ENCODE measurements at regions not wholly inside any gene's neighbourhood (a gene's known extent, or its start where the extent isn't known, plus 50 kb on each side); places are given as distances from the start of the nearest gene placed in this dataset.
A peak's percentile ranks its signal among the peaks of the same experiment; 100 is the strongest.

GRCh38 chr16:55242667-55243066, 81.3 kb upstream of the IRX6 start:
- DNase-seq, result no peak

DNA sequence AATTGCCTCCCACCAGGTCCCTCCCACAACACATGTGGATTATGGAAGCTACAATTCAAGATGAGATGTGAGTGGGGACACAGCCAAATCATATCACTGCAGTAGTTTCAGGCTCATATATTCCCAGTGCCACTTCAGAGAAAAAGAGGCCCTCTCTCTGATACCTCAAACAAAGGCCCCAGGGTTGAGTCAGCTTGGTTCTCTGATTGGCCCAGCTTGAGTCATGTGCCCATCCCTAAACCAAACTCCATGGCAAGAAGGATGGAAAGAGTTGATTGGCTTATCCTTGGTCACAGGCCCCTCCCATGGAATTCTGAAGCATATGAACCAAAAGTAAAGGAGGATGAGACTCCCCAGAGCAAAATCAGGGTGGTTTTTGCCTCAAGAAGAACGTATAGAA, 75.9 kb upstream of the IRX6 start:
- no peak for DNase-seq

- DNase-seq, result no peak
Observed at GRCh38 chr16:55248494-55248893, 75.5 kb upstream of the IRX6 start.

GRCh38 chr16:55249361-55249760, 74.6 kb upstream of the IRX6 start:
- no peak for DNase-seq

- no peak for DNase-seq
Observed at GRCh38 chr16:55249936-55250335, 74.1 kb upstream of the IRX6 start.

DNA sequence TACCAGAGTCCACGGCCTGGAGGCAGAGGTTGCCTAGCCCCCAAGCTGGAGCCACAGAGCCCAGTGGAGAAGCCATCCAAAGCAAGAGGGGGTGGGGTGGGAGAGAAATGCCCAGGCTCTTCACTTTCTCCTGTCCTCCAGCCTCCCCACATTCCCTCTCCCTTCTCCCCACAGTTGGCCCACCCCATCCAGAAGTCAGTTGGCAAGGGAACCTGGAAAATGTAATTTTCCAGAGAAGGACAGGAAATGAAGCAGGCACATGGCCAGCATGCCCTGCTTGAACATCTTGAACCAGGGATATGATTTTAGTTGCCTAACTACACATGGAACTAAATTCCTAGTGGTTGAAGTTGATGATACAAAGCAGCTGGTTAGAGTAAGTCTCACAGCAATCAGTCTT, 73.3 kb upstream of the IRX6 start:
- DNase-seq, result no peak

DNA sequence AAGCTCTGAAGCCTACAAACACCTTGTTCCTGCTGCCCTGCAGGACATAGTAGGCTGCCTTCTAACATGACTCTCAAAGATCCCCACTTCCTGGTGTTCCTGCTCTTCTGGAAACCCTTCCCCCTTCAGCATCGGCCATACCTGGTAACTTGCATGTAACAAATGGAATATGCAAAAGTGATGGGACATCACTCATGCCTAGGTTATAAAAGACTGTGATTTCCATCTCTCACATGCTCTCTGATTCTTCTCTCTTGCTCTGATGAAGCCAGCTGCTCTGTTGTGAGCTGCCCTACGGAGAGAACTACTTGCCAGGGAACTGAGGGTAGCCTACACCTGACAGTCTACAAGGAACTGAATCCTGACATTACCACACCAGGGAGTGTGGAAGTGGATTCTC, 72.9 kb upstream of the IRX6 start:
- DNase-seq, result no peak

DNA sequence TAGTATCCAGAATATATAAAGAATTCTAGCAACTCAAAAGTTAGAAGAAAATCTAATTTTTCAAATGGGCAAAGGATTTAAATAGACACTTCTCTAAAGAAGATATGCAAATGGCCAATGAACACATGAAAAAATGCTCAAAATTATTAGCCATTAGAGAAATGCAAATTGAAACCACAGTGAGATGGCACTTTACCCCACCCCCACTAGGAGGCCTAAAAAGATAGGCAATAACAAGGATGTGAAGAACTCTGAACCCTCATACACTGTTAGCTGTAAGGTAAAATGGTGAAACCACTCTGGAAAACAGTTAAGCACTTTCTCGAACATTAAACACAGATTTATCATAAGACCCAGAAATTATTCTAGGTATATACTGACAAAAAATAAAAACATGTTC, 71.4 kb upstream of the IRX6 start:
- DNase-seq, result no peak

DNA sequence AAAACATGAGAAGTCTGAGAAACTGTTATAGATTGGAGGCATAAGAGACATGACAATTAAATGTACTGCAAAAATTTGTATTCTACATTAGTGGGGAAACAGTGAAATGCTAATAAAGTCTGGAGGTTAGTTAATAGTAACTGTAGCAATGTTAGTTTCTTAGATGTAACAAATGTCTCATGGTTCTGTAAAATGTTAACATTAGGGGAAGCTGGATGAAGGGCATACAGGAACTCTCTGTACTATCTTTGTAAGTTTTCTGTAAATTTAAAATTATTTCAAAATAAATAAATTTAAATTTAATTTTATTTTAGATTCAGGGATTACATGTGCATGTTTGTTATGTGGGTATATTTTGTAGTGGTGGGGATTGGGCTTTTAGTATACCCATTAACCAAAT, 70.0 kb upstream of the IRX6 start:
- DNase-seq, result no peak

- no peak for DNase-seq
Observed at GRCh38 chr16:55255733-55256282, 68.2 kb upstream of the IRX6 start.

GRCh38 chr16:55256412-55257016, 67.5 kb upstream of the IRX6 start:
- DNase-seq, result no peak

- DNase-seq, result peak; percentile 64
Observed at GRCh38 chr16:55257966-55258613, 65.9 kb upstream of the IRX6 start.

DNA sequence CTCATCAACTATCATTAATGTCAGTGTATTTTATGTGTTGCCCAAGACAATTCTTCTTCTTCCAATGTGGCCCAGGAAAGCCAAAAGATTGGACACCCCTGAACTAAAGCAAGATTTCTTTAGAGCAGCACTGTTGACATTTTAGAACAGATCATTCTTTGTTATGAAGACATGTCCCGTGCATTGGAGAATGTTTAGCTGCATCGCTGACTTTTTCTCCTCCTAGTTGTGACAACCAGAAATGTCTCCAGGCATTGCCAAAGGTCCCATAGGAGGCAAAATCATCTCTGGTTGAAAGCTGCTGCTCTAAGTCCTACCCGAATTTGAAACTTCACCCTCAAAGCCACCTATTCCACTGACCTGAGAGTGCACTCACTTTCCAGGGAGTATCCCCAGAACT, 62.7 kb upstream of the IRX6 start:
- DNase-seq, result no peak

- DNase-seq, result no peak
Observed at GRCh38 chr16:55263271-55264250, 60.4 kb upstream of the IRX6 start.

DNA sequence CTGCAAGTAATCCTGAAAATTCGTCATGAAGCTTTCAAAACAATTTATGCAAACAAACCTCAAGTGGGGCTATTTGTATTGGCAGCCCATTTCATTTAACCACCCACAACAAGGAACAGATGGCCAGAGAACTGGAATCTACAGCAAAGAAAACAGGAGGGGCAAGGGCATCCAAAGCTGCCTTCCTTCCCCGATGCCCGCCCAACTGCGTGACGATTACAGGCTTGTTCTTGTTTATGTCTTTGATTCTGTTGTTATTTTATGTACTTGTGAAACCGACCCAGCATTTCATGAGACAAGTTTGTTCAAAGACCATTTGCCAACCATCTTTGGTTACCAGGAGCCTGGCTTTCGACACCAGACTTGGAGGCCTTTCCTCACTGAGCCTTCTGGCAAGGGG, 59.1 kb upstream of the IRX6 start:
- no peak for DNase-seq

GRCh38 chr16:55265926-55266325, 58.1 kb upstream of the IRX6 start:
- no peak for DNase-seq

DNA sequence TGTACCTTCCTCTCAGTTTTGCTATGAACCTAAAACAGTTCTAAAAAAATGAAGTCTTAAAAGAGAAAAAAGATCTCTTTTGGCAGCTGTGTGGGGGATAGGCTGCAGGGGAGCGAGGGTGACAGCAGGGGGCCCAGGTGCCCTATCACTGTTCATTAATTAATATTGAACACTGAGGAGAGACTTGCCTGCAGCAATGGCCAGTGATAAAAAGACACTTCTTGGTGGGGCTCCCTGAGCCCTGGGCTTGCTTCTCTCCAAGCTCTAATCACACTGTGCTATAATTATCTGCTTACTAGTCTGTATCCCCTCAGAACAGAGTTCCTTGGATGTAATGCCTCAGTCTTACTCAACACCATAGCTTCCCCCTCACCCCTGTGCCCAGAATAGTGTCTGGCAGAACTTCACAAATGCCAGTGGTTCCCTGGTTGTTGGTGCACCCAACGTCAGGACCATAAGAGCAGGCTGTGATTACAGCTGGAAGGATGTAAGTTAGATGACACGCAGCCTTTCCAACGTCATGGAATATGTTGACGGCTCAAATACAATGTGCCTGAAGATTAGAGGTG, 52.0 kb upstream of the IRX6 start:
- no peak for DNase-seq

DNA sequence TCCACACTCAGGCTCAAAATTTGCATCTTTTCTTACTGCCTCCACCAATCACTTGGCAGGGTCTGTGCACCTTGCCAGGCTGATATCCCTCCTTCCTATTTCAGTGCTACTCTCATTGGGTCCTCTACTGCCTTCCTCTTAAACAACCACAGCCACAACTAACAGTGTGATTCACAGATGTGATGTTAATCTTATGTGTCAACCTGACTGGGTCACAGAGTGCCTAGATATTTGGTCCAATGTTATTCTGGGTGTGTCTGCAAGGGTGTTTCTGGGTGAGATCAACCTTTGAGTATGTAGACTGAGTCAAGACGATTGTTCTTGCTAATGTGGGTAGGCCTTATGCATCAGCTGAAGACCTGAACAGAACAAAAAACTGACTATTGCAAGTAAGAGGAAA, 51.3 kb upstream of the IRX6 start:
- DNase-seq, result no peak

GRCh38 chr16:55273356-55273755, 50.6 kb upstream of the IRX6 start:
- no peak for DNase-seq

DNA sequence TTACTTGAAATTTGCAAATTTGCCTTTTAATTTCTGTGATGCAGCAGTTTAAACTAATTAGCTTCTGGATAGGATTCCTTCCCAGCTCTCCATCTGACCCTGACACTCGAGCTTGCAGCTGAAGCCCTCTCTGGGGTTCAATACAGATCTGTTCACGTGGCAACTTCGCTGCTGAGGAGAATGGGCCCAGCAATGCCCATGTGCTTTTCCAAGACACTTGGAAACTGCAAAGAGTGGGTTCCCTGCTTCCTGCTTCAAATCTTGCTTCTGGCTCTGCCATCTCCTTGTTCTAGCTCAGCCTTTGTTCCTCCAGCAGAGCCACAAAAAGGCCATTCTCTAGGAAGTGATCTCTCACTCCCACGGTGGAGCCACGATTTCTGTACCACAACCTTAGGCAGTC, 50.0 kb upstream of the IRX6 start:
- DNase-seq, result no peak
